ENCODE measurements at regions not wholly inside any gene's neighbourhood (a gene's known extent, or its start where the extent isn't known, plus 50 kb on each side); places are given as distances from the start of the nearest gene placed in this dataset.

GRCh38 chr14:31966896-31967668 is 110.0 kb upstream of the ARHGAP5 start:
- no peak for DNase-seq

DNA sequence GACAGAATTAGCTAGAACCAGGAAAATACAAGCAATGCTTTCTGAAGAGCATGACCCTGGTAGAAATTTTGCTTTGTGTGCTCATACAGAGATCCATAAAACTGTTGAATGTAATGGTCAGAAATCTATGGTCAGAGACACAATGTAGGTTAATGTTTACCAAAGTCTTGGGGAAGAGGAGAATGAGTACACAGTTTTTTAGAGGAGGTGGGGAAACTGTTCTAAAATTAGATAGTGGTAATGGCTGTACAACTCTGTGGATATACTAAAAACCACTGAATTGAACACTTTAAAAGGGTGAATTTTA is 109.5 kb upstream of the ARHGAP5 start:
- DNase-seq = no peak

- DNase-seq = no peak
Observed at GRCh38 chr14:31968107-31968810, 108.8 kb upstream of the ARHGAP5 start.

DNA sequence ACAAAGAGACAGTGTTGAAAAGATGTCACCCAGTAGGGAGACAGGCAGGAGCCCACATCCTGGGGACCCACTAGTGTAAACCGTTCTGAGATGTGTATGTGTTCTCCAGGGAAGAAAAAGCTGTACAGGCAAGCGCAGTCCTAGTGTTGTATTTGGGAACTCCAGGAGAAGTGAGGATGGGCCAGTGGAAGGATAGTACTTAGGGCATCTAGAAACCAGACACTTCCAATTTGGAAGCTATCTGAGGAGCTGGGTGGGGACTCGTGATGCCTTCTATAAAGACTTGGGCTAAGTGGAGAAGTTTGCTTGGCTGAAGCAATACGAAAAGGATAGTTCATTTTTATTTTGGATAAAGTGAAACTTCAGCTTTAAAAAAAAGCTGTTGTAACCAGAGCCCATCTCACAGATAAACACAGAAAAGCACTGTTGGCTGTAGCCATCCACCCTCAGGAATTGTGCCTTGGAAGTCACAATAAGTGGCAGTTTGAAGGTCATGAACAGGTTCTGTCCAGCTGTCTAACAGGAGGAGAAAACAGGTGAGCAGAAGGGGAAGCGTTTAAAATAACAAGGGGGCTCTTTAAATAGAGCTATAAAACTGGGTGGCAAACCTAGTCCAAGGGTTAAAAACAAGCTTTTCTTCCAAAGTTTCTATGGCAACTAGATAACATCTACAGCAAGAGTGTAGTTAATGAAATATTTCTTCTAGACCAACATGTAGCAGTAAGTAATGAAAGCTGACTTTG is 108.0 kb upstream of the ARHGAP5 start:
- no peak for DNase-seq

- no peak for DNase-seq
Observed at GRCh38 chr14:31969699-31970240, 107.3 kb upstream of the ARHGAP5 start.

DNA sequence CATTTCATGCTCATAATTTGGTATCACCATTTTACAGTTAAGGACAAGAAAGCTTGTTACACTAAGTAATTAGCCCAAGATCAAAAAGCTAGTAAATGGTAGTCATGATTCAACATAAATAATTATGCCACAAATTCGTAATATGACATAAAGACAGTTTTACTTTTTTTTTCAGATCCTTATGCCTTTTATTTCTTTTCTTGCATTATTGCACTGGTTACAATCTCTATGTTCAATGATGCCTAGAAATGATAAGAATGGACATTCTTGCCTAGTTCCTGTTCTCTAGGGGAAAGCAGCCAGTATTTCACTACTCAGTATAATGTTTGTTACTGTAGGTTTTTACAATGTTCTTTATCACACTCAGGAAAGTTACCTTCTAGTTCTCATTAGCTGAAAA is 106.4 kb upstream of the ARHGAP5 start:
- DNase-seq = no peak

DNA sequence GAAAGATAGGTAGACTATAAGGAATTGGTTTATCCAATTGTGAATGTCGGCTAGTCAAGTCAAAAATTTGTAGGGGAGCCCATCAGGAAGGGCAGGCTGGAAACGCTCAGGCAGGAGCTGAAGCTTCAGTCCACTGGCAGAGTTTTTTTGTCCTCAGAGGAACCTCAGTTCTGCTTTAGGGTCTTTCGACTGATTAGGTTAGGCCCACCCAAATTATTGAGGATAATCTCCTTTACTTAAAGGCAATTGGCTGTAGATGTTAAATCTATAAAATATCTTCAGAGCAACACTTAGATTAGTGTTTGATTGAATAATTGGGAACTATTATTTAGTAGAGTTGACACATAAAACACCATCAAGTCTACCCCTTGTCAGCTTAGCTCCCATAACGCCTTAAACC is 105.5 kb upstream of the ARHGAP5 start:
- no peak for DNase-seq

DNA sequence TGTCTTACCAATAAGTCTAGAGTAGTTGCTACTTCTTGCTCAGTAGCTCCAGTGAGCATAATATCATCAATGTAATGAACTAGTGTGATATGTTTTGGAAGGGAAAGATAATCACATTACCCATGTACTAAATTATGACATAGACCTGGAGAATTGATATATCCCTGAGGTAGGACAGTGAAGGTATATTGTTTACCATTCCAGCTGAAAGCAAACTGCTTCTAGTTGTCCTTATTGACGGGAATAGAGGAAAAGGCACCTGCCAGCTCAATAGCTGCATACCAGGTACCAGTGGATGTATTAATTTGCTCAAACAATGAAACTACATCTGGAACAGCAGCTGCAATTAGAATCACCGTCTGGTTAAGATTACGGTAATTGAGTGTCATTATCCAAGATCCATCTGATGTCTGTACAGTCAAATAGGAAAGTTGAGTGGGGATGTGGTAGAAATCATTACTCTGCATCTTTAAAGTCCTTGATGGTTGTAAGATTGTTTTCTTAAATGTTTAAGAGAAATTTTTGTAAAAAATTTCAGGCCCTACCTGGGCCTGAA is 100.0 kb upstream of the ARHGAP5 start:
- DNase-seq = no peak

- DNase-seq = no peak
Observed at GRCh38 chr14:31978423-31978822, 98.7 kb upstream of the ARHGAP5 start.

- DNase-seq = no peak
Observed at GRCh38 chr14:31982642-31983041, 94.5 kb upstream of the ARHGAP5 start.

GRCh38 chr14:31986405-31986804 is 90.7 kb upstream of the ARHGAP5 start:
- no peak for DNase-seq

DNA sequence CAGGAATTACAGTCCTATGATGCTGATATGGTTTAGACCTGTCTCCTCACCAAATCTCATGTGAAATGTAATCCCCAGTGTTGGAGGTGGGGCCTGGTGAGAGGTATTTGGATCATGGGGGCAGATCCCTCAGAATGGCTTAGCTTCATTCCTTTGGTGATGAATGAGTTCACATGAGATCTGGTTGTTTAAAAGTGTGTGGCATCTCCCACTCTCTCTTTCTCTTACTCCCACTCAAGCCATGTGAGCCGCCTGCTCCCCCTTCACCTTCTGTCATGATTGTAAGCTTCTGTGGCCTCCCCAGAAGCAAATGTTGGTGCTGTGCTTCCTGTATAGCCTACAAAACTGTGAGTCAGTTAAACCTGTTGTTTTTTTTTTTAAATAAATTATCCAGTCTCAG is 89.4 kb upstream of the ARHGAP5 start:
- DNase-seq = no peak

- no peak for DNase-seq
Observed at GRCh38 chr14:31988244-31988643, 88.9 kb upstream of the ARHGAP5 start.

- DNase-seq = no peak
Observed at GRCh38 chr14:31990183-31990857, 86.8 kb upstream of the ARHGAP5 start.

GRCh38 chr14:31990926-31991572 is 86.1 kb upstream of the ARHGAP5 start:
- DNase-seq = no peak

- no peak for DNase-seq
Observed at GRCh38 chr14:31992011-31992447, 85.1 kb upstream of the ARHGAP5 start.

DNA sequence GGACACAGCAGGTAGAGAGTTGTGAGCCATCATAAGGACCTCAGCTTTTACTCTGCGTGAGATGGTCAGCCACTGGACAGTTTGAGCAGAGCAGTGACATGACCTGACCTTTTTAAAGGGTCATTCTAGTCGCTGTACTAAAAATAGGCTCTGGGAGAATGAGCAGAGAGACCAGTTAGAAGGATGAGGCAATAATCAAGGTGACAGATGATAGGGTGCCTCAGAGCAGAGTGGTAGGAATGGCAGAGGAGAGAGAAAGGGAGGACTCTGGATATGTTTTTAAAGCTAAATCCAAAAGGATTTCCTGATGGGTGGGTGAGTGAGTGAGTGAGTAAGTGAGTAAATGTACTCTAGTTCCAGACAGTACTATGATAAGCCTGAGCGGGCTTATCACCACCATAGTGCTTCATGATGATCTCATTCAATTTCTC is 83.6 kb upstream of the ARHGAP5 start:
- no peak for DNase-seq

DNA sequence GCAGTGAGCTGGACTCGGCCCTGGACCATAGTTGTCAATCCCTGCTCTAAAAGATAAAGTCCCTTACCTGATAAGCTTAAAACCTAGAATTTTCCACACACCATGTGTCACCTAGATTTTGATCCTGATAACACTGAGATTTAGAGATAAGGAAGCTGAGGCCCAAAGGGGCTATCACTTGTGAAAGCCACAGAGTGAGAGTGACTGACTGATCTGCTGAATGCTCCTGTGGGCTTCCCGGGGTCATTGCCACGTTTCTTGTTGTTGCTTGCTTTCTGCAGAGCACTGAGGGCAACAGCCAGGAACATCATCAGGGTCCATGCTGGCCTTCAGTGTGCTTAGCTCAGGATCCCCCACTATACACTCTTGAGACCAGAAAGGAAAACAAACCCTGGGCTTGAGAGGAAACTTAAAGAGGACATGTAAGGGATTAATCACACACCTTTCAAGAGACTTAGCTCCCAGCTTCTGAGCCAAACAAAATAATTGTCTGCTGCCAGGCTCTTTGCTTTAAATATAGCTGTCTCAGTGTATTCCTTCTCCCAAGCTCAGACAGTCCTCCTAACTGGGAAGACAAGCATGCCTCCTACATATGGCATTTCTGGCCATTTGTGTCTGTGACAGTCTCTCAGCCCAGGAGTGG is 82.6 kb upstream of the ARHGAP5 start:
- DNase-seq = no peak

DNA sequence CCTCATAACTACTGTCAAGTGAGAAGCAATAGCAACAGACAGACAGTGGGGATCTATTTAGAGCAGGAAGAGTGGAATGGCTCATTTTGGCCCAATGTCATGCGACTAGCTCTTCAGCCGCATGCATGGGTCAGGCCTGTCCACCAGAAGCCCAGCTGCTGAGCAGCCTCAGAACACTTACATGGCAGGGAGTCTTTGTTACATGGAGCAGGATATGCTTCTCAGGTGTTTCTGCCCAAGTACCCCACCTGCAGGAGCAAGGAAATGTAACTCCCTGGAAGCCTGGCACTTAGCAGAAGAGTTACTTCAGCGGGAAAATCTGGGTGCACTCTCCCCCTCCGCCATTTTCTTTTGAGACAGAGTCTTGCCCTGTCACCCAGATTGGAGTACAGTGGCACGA is 73.5 kb upstream of the ARHGAP5 start:
- DNase-seq = no peak

DNA sequence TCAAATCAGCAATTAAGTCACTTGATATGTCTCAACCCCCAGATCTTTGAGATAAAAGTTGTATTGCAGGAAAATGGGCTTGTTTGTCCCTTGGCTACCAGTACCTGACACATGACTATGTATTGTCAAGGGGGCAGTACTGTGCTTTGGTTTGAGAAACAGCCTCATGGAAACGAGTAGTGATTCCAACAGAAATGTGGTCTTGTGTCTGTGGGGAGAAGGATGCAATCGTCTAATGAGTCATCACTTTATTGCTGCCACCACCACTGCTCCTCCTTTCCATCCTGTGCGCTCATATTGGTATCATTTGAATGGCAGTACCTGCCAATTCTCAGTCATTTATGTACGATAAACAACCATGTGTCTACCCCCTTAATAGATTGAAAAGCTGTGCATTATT is 72.8 kb upstream of the ARHGAP5 start:
- no peak for DNase-seq

- DNase-seq = no peak
Observed at GRCh38 chr14:32005628-32006027, 71.5 kb upstream of the ARHGAP5 start.

Measured in GDM1 (cell line).